ENCODE measurements at regions not wholly inside any gene's neighbourhood (a gene's known extent, or its start where the extent isn't known, plus 50 kb on each side); places are given as distances from the start of the nearest gene placed in this dataset.

DNA sequence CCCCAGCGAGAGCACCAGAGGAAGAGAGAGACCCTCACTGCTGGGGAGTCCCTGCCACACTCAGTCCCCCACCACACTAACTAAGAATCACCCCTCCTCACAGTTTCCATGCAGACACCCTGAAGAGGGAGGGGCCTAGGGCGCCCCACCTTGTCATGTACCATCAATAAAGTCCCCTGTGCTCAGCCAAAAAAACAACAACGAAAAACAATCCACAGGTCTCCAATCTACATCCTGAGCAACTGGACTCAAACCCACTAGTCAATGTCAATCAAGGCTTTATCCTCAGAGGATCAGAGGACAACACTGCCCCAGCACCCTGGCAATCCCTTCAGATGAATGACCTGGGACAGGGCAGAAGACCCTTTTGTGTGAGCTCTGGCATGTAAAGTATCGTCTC, 210.1 kb upstream of the MSX2 start:
- TF ChIP-seq CTCF (conservative IDR thresholded peaks at IDR 0.05; ENCODE audit: low read length) = no peak
- TF ChIP-seq EZH2phosphoT487 (IDR thresholded peaks at IDR 0.05; ENCODE audit: borderline replicate concordance, low read depth, low read length) = no peak

Data from OCI-LY7 (cell line).